Brain microvascular endothelial cell (primary cell): ENCODE measurements at regions not wholly inside any gene's neighbourhood (a gene's known extent, or its start where the extent isn't known, plus 50 kb on each side); places are given as distances from the start of the nearest gene placed in this dataset.

Experiments used
- DNase-seq: peaks from one replicate; pipeline ENCODE4 v3.0.0-alpha.2; 2020
- H3K27ac ChIP-seq: fragments of 250-450 bp; sonication (Bioruptor Pico); 2 replicates; pipeline ENCODE4 v1.5.1; 2020; ENCODE audit warnings: mild to moderate bottlenecking, moderate library complexity
- H3K27me3 ChIP-seq: fragments of 250-450 bp; sonication (Bioruptor Pico); replicated peaks from 2 replicates; pipeline ENCODE4 v1.5.1; 2020; ENCODE audit warnings: mild to moderate bottlenecking
- H3K36me3 ChIP-seq: fragments of 250-450 bp; sonication (Bioruptor Pico); replicated peaks from 2 replicates; pipeline ENCODE4 v1.5.1; 2020; ENCODE audit warnings: mild to moderate bottlenecking
- H3K4me3 ChIP-seq: 2 replicates; pipeline ENCODE4 v1.5.1; 2011; ENCODE audit warnings: low read depth, mild to moderate bottlenecking, control low read depth, low read length, moderate library complexity
- CTCF ChIP-seq: IDR thresholded peaks from 2 replicates; pipeline ENCODE4 v1.5.1; 2011; ENCODE audit warnings: low read depth, mild to moderate bottlenecking, moderate library complexity, low read length, control low read depth, inconsistent platforms; ENCODE audit errors: missing control alignments
- in situ Hi-C: cut with HindIII; loops from 2 replicates; pipeline ENCODE4 v1.10.0; 2017; ENCODE audit warnings: low sequenced_read_pairs, low pct_ligation_motif_present

GRCh38 chr16:65938083-65938482 is 428.4 kb upstream of the CDH5 start:
- no peak overlapping the region for H3K27ac ChIP-seq
- H3K4me3 ChIP-seq = no peak overlapping the region
- DNase-seq = no peak
- no peak for TF ChIP-seq CTCF
- H3K36me3 ChIP-seq = no peaks in the 10 kb centered on the region
- no peaks in the 10 kb centered on the region for H3K27me3 ChIP-seq
- in situ Hi-C loops = no loop called here

- DNase-seq = no peak
- no peak for TF ChIP-seq CTCF
- Histone ChIP-seq H3K27ac (no peak overlapping the region), H3K36me3 (no peaks in the 10 kb centered on the region), H3K4me3 (no peak overlapping the region), H3K27me3 (no peaks in the 10 kb centered on the region)
- in situ Hi-C loops = no loop called here
These were observed 429.0 kb upstream of the CDH5 start for GRCh38 chr16:65937455-65937854.

GRCh38 chr16:65936096-65936495 is 430.4 kb upstream of the CDH5 start:
- no peak for TF ChIP-seq CTCF
- Histone ChIP-seq H3K36me3 (no peaks in the 10 kb centered on the region), H3K4me3 (no peak overlapping the region), H3K27ac (no peak overlapping the region), H3K27me3 (no peaks in the 10 kb centered on the region)
- in situ Hi-C loops = no loop called here
- no peak for DNase-seq

- in situ Hi-C loops = no loop called here
- Histone ChIP-seq H3K36me3 (no peaks in the 10 kb centered on the region), H3K27ac (no peak overlapping the region), H3K27me3 (no peaks in the 10 kb centered on the region), H3K4me3 (no peak overlapping the region)
- TF ChIP-seq CTCF = no peak
- no peak for DNase-seq
These were observed 432.0 kb upstream of the CDH5 start for GRCh38 chr16:65934443-65934842.

GRCh38 chr16:65933703-65934102 is 432.8 kb upstream of the CDH5 start:
- Histone ChIP-seq H3K27ac (no peak overlapping the region), H3K27me3 (no peaks in the 10 kb centered on the region), H3K4me3 (no peak overlapping the region), H3K36me3 (no peaks in the 10 kb centered on the region)
- in situ Hi-C loops = no loop called here
- DNase-seq = no peak
- TF ChIP-seq CTCF = no peak

GRCh38 chr16:65932350-65933072 is 434.0 kb upstream of the CDH5 start:
- H3K36me3 ChIP-seq = no peaks in the 10 kb centered on the region
- DNase-seq = no peak
- H3K27ac ChIP-seq = no peak overlapping the region
- in situ Hi-C loops = no loop called here
- no peak for TF ChIP-seq CTCF
- H3K27me3 ChIP-seq = no peaks in the 10 kb centered on the region
- H3K4me3 ChIP-seq = no peak overlapping the region
